ENCODE measurements at regions not wholly inside any gene's neighbourhood (a gene's known extent, or its start where the extent isn't known, plus 50 kb on each side); places are given as distances from the start of the nearest gene placed in this dataset.

DNA sequence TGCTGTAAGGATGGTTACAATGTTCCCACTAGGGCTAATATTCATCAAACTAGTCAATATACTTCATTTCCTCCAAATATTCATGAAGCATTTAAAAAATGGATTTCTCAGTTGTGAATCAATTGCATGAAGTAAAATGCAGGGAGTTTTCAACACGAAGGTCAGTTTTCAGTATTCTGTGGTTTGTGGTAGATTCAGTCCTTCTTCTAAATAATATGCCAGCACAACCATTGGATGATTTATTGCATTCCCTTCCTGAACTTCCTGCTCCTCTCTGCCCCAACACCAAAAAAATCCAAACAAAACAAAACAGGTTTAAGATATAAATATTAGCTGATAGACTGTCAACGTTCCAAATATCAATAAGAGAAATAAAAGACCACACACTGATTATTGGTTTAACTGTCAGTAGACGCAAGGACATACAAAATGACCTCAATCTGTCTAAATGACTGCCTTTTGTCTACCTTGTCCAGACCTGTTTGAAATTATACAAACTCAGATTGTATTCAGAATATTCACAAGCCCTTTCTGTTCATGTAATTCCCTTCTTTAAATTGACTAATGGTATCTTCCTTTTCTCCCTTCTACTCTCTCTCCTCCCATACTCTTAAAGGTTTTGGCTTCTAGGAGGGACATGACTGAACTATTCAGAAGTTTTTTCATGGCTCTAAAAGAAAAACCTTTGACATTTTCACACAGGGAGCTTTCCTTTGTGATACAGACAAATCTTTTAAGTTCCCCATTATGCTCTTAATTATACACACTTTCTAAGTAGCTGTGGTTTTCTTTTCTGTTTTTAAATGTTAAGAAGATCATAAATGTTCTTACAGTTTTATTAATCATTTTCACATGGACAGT lies 92.6 kb upstream of the STT3B start:
- no peaks in the 10 kb centered on the region for H3K79me1 ChIP-seq (ENCODE audit: insufficient read depth, low read depth, low read length, poor library complexity, severe bottlenecking)
- no peak overlapping the region for H2BK15ac ChIP-seq (ENCODE audit: low read depth, low read length)
- H3K14ac ChIP-seq (ENCODE audit: insufficient read depth, low read length) = no peak overlapping the region
- H2AFZ ChIP-seq (ENCODE audit: low read length) = no peak overlapping the region
- H3K27me3 Mint-ChIP-seq (ENCODE audit: low read depth) = no peaks in the 10 kb centered on the region
- no peak overlapping the region for H3K56ac ChIP-seq (ENCODE audit: insufficient read length, low read depth, low read length)
- H3K4me3 Mint-ChIP-seq = no peak overlapping the region
- no peak overlapping the region for H2BK120ac ChIP-seq (ENCODE audit: low read depth, low read length, poor library complexity, severe bottlenecking)
- H3K23ac ChIP-seq (ENCODE audit: insufficient read length, low read depth, low read length) = no peak overlapping the region
- no peak overlapping the region for H3K4me2 ChIP-seq (ENCODE audit: insufficient read depth, insufficient read length, low read length)
- no peak overlapping the region for H3K18ac ChIP-seq (ENCODE audit: insufficient read length, low read depth, low read length)
- H3K27me3 ChIP-seq (ENCODE audit: insufficient read depth, low read length) = no peaks in the 10 kb centered on the region
- no peak overlapping the region for H2BK20ac ChIP-seq (ENCODE audit: low read depth, low read length, poor library complexity, severe bottlenecking)
- H4K5ac ChIP-seq (ENCODE audit: insufficient read length, low read depth, low read length) = no peak overlapping the region
- H3K4me1 ChIP-seq (ENCODE audit: insufficient read depth, low read length) = peaks cover 2% of the 10 kb centered on the region; the same call in 1 of the 2 replicates
- H3K23me2 ChIP-seq (ENCODE audit: insufficient read length, low read depth, low read length, poor library complexity, severe bottlenecking) = no peaks in the 10 kb centered on the region
- no peaks in the 10 kb centered on the region for H3K9me3 ChIP-seq (ENCODE audit: control insufficient read depth, low read depth, low read length)
- no peak overlapping the region for H2BK5ac ChIP-seq (ENCODE audit: insufficient read length, low read length)
- no peak overlapping the region for H3K4ac ChIP-seq (ENCODE audit: low read depth, low read length)
- no peaks in the 10 kb centered on the region for H3K79me2 ChIP-seq (ENCODE audit: insufficient read depth, low read length)
- no peak overlapping the region for H3K27ac ChIP-seq (ENCODE audit: insufficient read length, low read depth, low read length)
- H4K8ac ChIP-seq (replicated peaks; ENCODE audit: insufficient read length, low read depth, low read length) = no peak overlapping the region
- H3T11ph ChIP-seq (ENCODE audit: low read length) = no peak overlapping the region
- no peak overlapping the region for H2AK5ac ChIP-seq (ENCODE audit: insufficient read length, low read length)
- no peak overlapping the region for H4K91ac ChIP-seq (ENCODE audit: insufficient read length, low read depth, low read length)
- H3K9me3 Mint-ChIP-seq = peaks cover 15 to 16% of the 10 kb centered on the region in 2 experiments
- no peak overlapping the region for H2BK12ac ChIP-seq (ENCODE audit: insufficient read length, low read depth, low read length)
- H3K9ac ChIP-seq (ENCODE audit: extremely low read depth, insufficient read length, low read length) = no peak overlapping the region
- peaks cover 6 to 17% (median 14%) of the 10 kb centered on the region in 3 experiments; a peak in 6 of 7 replicates for H3K36me3 Mint-ChIP-seq (ENCODE audit: insufficient read depth in 1 of 3, low read depth in 3 of 3)
- no peak overlapping the region for H3K27ac Mint-ChIP-seq
- no peak for TF ChIP-seq CTCF (conservative IDR thresholded peaks at IDR 0.05)
- H4K20me1 ChIP-seq (ENCODE audit: control insufficient read depth, insufficient read depth, insufficient read length) = no peaks in the 10 kb centered on the region
- WGBS (ENCODE audit: extremely low coverage, insufficient read length, low lambda C conversion rate) = no CpG with 5 or more reads among the region's 3 CpGs
- DNase-seq = no peak
- H3K4me1 Mint-ChIP-seq = peaks cover 20 to 25% of the 10 kb centered on the region in 2 experiments
